ENCODE measurements at regions not wholly inside any gene's neighbourhood (a gene's known extent, or its start where the extent isn't known, plus 50 kb on each side); places are given as distances from the start of the nearest gene placed in this dataset.

GRCh38 chr2:128988967-128989366, 670.3 kb upstream of the HS6ST1 start:
- no peaks in the 10 kb centered on the region for H3K4me1 ChIP-seq
- H3K4me3 ChIP-seq = no peak overlapping the region
- in situ Hi-C loops (cut with MboI; ENCODE audit: low sequenced_read_pairs in 4 of 4) (no loop called here), intact Hi-C loops (cut with DNase I; ENCODE audit: low total_unique reads) (no loop called here)
- TF ChIP-seq CTCF (IDR thresholded peaks at IDR 0.05 in 4 of 5, conservative IDR thresholded peaks at IDR 0.05 in 1 of 5) = no peak
- no peak for TF ChIP-seq POLR2A (IDR thresholded peaks at IDR 0.05)
- DNase-seq = no peak
- H3K27me3 ChIP-seq = no peaks in the 10 kb centered on the region
- no peaks in the 10 kb centered on the region for H3K36me3 ChIP-seq
- no peak for ATAC-seq
- H3K27ac ChIP-seq = no peak overlapping the region
- H3K9me3 ChIP-seq = no peaks in the 10 kb centered on the region

- ATAC-seq = no peak
- H3K9me3 ChIP-seq = no peaks in the 10 kb centered on the region
- H3K27ac ChIP-seq = no peak overlapping the region
- TF ChIP-seq CTCF (IDR thresholded peaks at IDR 0.05 in 4 of 5, conservative IDR thresholded peaks at IDR 0.05 in 1 of 5) (no peak), POLR2A (IDR thresholded peaks at IDR 0.05) (no peak)
- no peaks in the 10 kb centered on the region for H3K27me3 ChIP-seq
- intact Hi-C loops (cut with DNase I; ENCODE audit: low total_unique reads) = no loop called here
- DNase-seq = no peak
- in situ Hi-C loops (cut with MboI; ENCODE audit: low sequenced_read_pairs in 4 of 4) = no loop called here
- no peaks in the 10 kb centered on the region for H3K4me1 ChIP-seq
- no peaks in the 10 kb centered on the region for H3K36me3 ChIP-seq
- no peak overlapping the region for H3K4me3 ChIP-seq
These were observed 676.4 kb upstream of the HS6ST1 start for GRCh38 chr2:128995086-128995485.

GRCh38 chr2:128996078-128996477, 677.4 kb upstream of the HS6ST1 start:
- Histone ChIP-seq H3K27ac (no peak overlapping the region), H3K9me3 (no peaks in the 10 kb centered on the region), H3K4me1 (no peaks in the 10 kb centered on the region), H3K27me3 (no peaks in the 10 kb centered on the region), H3K4me3 (no peak overlapping the region), H3K36me3 (no peaks in the 10 kb centered on the region)
- DNase-seq (no peak), ATAC-seq (no peak)
- no peak for TF ChIP-seq CTCF (IDR thresholded peaks at IDR 0.05 in 4 of 5, conservative IDR thresholded peaks at IDR 0.05 in 1 of 5)
- TF ChIP-seq POLR2A (IDR thresholded peaks at IDR 0.05) = no peak
- intact Hi-C loops (cut with DNase I; ENCODE audit: low total_unique reads) (no loop called here), in situ Hi-C loops (cut with MboI; ENCODE audit: low sequenced_read_pairs in 4 of 4) (no loop called here)

- intact Hi-C loops (cut with DNase I; ENCODE audit: low total_unique reads) = no loop called here
- Histone ChIP-seq H3K27ac (no peak overlapping the region), H3K4me3 (no peak overlapping the region), H3K36me3 (no peaks in the 10 kb centered on the region), H3K27me3 (no peaks in the 10 kb centered on the region), H3K9me3 (no peaks in the 10 kb centered on the region), H3K4me1 (no peaks in the 10 kb centered on the region)
- in situ Hi-C loops (cut with MboI; ENCODE audit: low sequenced_read_pairs in 4 of 4) = no loop called here
- no peak for TF ChIP-seq CTCF (IDR thresholded peaks at IDR 0.05 in 4 of 5, conservative IDR thresholded peaks at IDR 0.05 in 1 of 5)
- TF ChIP-seq POLR2A (IDR thresholded peaks at IDR 0.05) = no peak
- DNase-seq = no peak
- no peak for ATAC-seq
These were observed 678.6 kb upstream of the HS6ST1 start for GRCh38 chr2:128997166-128997866.

GRCh38 chr2:129001926-129002325, 683.3 kb upstream of the HS6ST1 start:
- no peak overlapping the region for H3K27ac ChIP-seq
- no peaks in the 10 kb centered on the region for H3K36me3 ChIP-seq
- DNase-seq (no peak), ATAC-seq (no peak)
- H3K9me3 ChIP-seq = no peaks in the 10 kb centered on the region
- H3K27me3 ChIP-seq = no peaks in the 10 kb centered on the region
- TF ChIP-seq POLR2A (IDR thresholded peaks at IDR 0.05) (no peak), CTCF (IDR thresholded peaks at IDR 0.05 in 4 of 5, conservative IDR thresholded peaks at IDR 0.05 in 1 of 5) (no peak)
- intact Hi-C loops (cut with DNase I; ENCODE audit: low total_unique reads) = no loop called here
- in situ Hi-C loops (cut with MboI; ENCODE audit: low sequenced_read_pairs in 4 of 4) = no loop called here
- H3K4me3 ChIP-seq = no peak overlapping the region
- H3K4me1 ChIP-seq = no peaks in the 10 kb centered on the region
